Activated B cell treated with CpG ODN at 0.5 μM for 24 hours (primary cell): ENCODE measurements at regions not wholly inside any gene's neighbourhood (a gene's known extent, or its start where the extent isn't known, plus 50 kb on each side); places are given as distances from the start of the nearest gene placed in this dataset.

Experiments
- ATAC-seq: fragments of 200-7000 bp; cut with Tn5 transposase; one replicate; pipeline ENCODE4 v1.10.0; 2021; ENCODE audit warnings: low read depth, mild to moderate bottlenecking, moderate library complexity
- CTCF ChIA-PET: fragments of 350-600 bp; sonication (Branson Sonifier 250); formaldehyde crosslinking; loops from one replicate; lab custom pipeline; 2021; ENCODE audit warnings: antibody characterized with exemption; lab: Charles Lee
- POLR2A ChIA-PET: fragments of 350-600 bp; sonication (Branson Sonifier 250); formaldehyde crosslinking; loops from one replicate; lab custom pipeline; 2021; ENCODE audit warnings: antibody characterized with exemption; lab: Charles Lee
- DNase-seq: peaks from one replicate; pipeline ENCODE4 v3.0.0; 2022
- H3K27ac Mint-ChIP-seq: one replicate; pipeline ENCODE4 v1.8.0; 2020; ENCODE audit warnings: mixed read lengths
- H3K27me3 Mint-ChIP-seq: one replicate; pipeline ENCODE4 v1.8.0; 2021; ENCODE audit warnings: mixed read lengths
- H3K36me3 Mint-ChIP-seq: one replicate; pipeline ENCODE4 v1.8.0; 2021; ENCODE audit warnings: low read depth, mixed read lengths
- H3K4me1 Mint-ChIP-seq: one replicate; pipeline ENCODE4 v1.8.0; 2021; ENCODE audit warnings: mixed read lengths
- H3K4me3 Mint-ChIP-seq: one replicate; pipeline ENCODE4 v1.8.0; 2020; ENCODE audit warnings: mild to moderate bottlenecking, mixed read lengths
- H3K9me3 Mint-ChIP-seq: one replicate; pipeline ENCODE4 v1.8.0; 2020; ENCODE audit warnings: mixed read lengths
- intact Hi-C: fragments of 100-400 bp; cut with micrococcal nuclease; formaldehyde crosslinking; loops from one replicate; pipeline ENCODE4 v1.15.1; 2024
- TF ChIP-seq, protein P1 (sequence below): fragments of 200-600 bp; IDR thresholded peaks from one replicate; pipeline ENCODE4 v1.8.0; 2022; ENCODE audit warnings: antibody characterized with exemption, mild to moderate bottlenecking

DNA sequence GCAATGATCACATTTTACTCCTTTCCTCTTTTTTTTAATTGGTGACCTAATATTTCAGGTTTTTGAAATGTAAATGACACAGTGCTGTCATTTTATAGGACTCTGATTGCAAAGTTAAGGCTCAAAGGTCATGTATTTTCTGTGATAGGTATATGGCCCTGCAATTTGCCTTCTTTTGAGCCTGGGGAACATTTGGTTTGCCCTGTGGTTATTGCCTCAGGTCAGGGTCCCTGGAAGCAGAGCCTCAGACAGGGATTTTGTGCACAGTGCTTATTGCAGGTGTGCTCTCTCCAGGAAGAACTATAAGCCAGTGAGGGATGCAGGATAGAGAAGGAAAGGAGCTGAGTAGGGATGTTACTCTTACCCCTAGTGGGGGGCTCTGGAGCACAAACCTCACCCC lies 229.3 kb upstream of the ECI2 start:
- Mint-ChIP-seq H3K36me3 (no peaks in the 10 kb centered on the region), H3K9me3 (no peaks in the 10 kb centered on the region), H3K27ac (no peak overlapping the region), H3K27me3 (peaks cover 6% of the 10 kb centered on the region), H3K4me3 (no peak overlapping the region), H3K4me1 (peaks cover 29% of the 10 kb centered on the region)
- TF ChIP-seq, protein P1, sequence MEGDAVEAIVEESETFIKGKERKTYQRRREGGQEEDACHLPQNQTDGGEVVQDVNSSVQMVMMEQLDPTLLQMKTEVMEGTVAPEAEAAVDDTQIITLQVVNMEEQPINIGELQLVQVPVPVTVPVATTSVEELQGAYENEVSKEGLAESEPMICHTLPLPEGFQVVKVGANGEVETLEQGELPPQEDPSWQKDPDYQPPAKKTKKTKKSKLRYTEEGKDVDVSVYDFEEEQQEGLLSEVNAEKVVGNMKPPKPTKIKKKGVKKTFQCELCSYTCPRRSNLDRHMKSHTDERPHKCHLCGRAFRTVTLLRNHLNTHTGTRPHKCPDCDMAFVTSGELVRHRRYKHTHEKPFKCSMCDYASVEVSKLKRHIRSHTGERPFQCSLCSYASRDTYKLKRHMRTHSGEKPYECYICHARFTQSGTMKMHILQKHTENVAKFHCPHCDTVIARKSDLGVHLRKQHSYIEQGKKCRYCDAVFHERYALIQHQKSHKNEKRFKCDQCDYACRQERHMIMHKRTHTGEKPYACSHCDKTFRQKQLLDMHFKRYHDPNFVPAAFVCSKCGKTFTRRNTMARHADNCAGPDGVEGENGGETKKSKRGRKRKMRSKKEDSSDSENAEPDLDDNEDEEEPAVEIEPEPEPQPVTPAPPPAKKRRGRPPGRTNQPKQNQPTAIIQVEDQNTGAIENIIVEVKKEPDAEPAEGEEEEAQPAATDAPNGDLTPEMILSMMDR = no peak
- ChIA-PET POLR2A (interaction anchor here (1.1 kb wide), 1 partner anchor 412 kb away, joined by 3 read pairs; no protein-coding TSS in a partner anchor), CTCF (no interaction called here)
- intact Hi-C loops = no loop called here
- no peak for ATAC-seq
- DNase-seq = no peak

DNA sequence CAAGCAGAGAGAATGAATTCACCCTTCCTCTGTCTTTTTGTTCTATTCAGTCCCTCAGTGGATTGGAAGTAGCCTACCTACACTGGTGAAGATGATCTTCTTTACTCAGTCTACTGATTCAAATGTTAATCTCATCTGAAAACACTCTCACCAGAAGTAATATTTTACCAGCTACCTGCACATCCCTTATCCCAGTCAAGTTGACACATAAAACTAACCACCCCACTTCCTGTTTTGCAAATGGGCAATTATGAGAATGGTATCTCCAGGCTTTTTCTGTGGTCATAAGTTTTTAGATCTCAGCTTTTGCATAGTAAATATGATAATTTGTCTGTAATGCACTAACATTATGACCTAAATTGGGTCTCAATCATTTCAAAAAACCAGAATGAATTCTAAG lies 228.8 kb upstream of the ECI2 start:
- Mint-ChIP-seq H3K27me3 (peaks cover 6% of the 10 kb centered on the region), H3K9me3 (no peaks in the 10 kb centered on the region), H3K27ac (no peak overlapping the region), H3K4me3 (no peak overlapping the region), H3K4me1 (peaks cover 29% of the 10 kb centered on the region), H3K36me3 (no peaks in the 10 kb centered on the region)
- intact Hi-C loops = no loop called here
- ChIA-PET POLR2A (interaction anchor here (1.1 kb wide), 1 partner anchor 413 kb away, joined by 3 read pairs; no protein-coding TSS in a partner anchor), CTCF (no interaction called here)
- TF ChIP-seq, protein P1 = no peak
- DNase-seq (no peak), ATAC-seq (no peak)

- POLR2A ChIA-PET = interaction anchor here (1.1 kb wide), 1 partner anchor 413 kb away, joined by 3 read pairs; no protein-coding TSS in a partner anchor
- intact Hi-C loops = no loop called here
Observed at GRCh38 chr6:4363656-4364055, 228.3 kb upstream of the ECI2 start.

DNA sequence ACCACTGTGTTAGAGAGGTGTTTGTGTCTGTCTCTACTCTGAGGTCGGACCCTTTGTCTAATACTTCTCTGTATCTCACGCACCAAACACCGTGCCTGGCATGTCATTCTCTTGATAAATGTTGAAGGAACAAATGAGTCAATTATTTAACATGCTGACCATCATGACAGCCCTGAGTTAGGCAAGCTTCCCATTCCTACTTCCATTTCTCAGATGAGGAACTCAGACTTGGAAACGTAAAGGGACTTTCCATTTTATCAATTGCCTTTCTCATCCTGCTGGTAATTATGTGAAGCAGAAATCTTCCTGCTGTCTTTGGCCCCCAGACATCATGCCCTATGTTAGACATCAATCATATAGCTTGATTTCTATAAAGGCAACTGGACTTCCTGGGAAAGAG lies 227.0 kb upstream of the ECI2 start:
- DNase-seq (no peak), ATAC-seq (no peak)
- Mint-ChIP-seq H3K27me3 (peaks cover 2% of the 10 kb centered on the region), H3K27ac (no peak overlapping the region), H3K36me3 (no peaks in the 10 kb centered on the region), H3K9me3 (no peaks in the 10 kb centered on the region), H3K4me3 (no peak overlapping the region), H3K4me1 (peaks cover 29% of the 10 kb centered on the region)
- ChIA-PET POLR2A (no interaction called here), CTCF (no interaction called here)
- TF ChIP-seq, protein P1 = no peak
- intact Hi-C loops = no loop called here

More at GRCh38 chr6:4363656-4364055, 228.3 kb upstream of the ECI2 start:
- H3K36me3 Mint-ChIP-seq = no peaks in the 10 kb centered on the region
- DNase-seq = no peak
- TF ChIP-seq, protein P1 = no peak
- no peak for ATAC-seq
- no peak overlapping the region for H3K27ac Mint-ChIP-seq
- no peaks in the 10 kb centered on the region for H3K9me3 Mint-ChIP-seq
- CTCF ChIA-PET = no interaction called here
- H3K4me1 Mint-ChIP-seq = peaks cover 29% of the 10 kb centered on the region
- no peak overlapping the region for H3K4me3 Mint-ChIP-seq
- H3K27me3 Mint-ChIP-seq = peaks cover 4% of the 10 kb centered on the region

- CTCF ChIA-PET = no interaction called here
Observed at GRCh38 chr6:4360920-4361319, 225.5 kb upstream of the ECI2 start.

More at GRCh38 chr6:4360920-4361319, 225.5 kb upstream of the ECI2 start:
- Mint-ChIP-seq H3K4me3 (no peak overlapping the region), H3K27me3 (no peaks in the 10 kb centered on the region), H3K27ac (no peak overlapping the region), H3K9me3 (peaks cover 3% of the 10 kb centered on the region), H3K4me1 (peaks cover 29% of the 10 kb centered on the region), H3K36me3 (no peaks in the 10 kb centered on the region)
- POLR2A ChIA-PET = no interaction called here
- ATAC-seq (no peak), DNase-seq (no peak)
- intact Hi-C loops = no loop called here
- TF ChIP-seq, protein P1 = no peak
